Activated B cell treated with CpG ODN at 0.5 μM for 24 hours (primary cell): ENCODE measurements at regions not wholly inside any gene's neighbourhood (a gene's known extent, or its start where the extent isn't known, plus 50 kb on each side); places are given as distances from the start of the nearest gene placed in this dataset.

Experiments used
- ATAC-seq: fragments of 200-7000 bp; cut with Tn5 transposase; one replicate; pipeline ENCODE4 v1.10.0; 2021; ENCODE audit warnings: low read depth, mild to moderate bottlenecking, moderate library complexity
- CTCF ChIA-PET: fragments of 350-600 bp; sonication (Branson Sonifier 250); formaldehyde crosslinking; loops from one replicate; lab custom pipeline; 2021; ENCODE audit warnings: antibody characterized with exemption; lab: Charles Lee
- POLR2A ChIA-PET: fragments of 350-600 bp; sonication (Branson Sonifier 250); formaldehyde crosslinking; loops from one replicate; lab custom pipeline; 2021; ENCODE audit warnings: antibody characterized with exemption; lab: Charles Lee
- DNase-seq: peaks from one replicate; pipeline ENCODE4 v3.0.0; 2022
- H3K27ac Mint-ChIP-seq: one replicate; pipeline ENCODE4 v1.8.0; 2020; ENCODE audit warnings: mixed read lengths
- H3K27me3 Mint-ChIP-seq: one replicate; pipeline ENCODE4 v1.8.0; 2021; ENCODE audit warnings: mixed read lengths
- H3K36me3 Mint-ChIP-seq: one replicate; pipeline ENCODE4 v1.8.0; 2021; ENCODE audit warnings: low read depth, mixed read lengths
- H3K4me1 Mint-ChIP-seq: one replicate; pipeline ENCODE4 v1.8.0; 2021; ENCODE audit warnings: mixed read lengths
- H3K4me3 Mint-ChIP-seq: one replicate; pipeline ENCODE4 v1.8.0; 2020; ENCODE audit warnings: mild to moderate bottlenecking, mixed read lengths
- H3K9me3 Mint-ChIP-seq: one replicate; pipeline ENCODE4 v1.8.0; 2020; ENCODE audit warnings: mixed read lengths
- CTCF ChIP-seq: fragments of 200-600 bp; IDR thresholded peaks from one replicate; pipeline ENCODE4 v1.8.0; 2022; ENCODE audit warnings: antibody characterized with exemption, mild to moderate bottlenecking
- intact Hi-C: fragments of 100-400 bp; cut with micrococcal nuclease; formaldehyde crosslinking; loops from one replicate; pipeline ENCODE4 v1.15.1; 2024

GRCh38 chr14:21978184-21978998, 304.8 kb upstream of the OR4E1 start:
- no peak for TF ChIP-seq CTCF
- H3K27ac Mint-ChIP-seq = no peak overlapping the region
- intact Hi-C loops = loop anchor here (1.0 kb wide), 1 partner anchor 60 kb away; no protein-coding TSS in a partner anchor
- DNase-seq (no peak), ATAC-seq (peak; percentile 45)
- POLR2A ChIA-PET = no interaction called here
- H3K36me3 Mint-ChIP-seq = no peaks in the 10 kb centered on the region
- no peak overlapping the region for H3K4me3 Mint-ChIP-seq
- H3K9me3 Mint-ChIP-seq = no peaks in the 10 kb centered on the region
- CTCF ChIA-PET = interaction anchor here (0.6 to 3.0 kb wide), 13 partner anchors 8 to 117 kb away, joined by 3 to 17 read pairs (median 3); no protein-coding TSS in a partner anchor
- H3K27me3 Mint-ChIP-seq = peaks cover 37% of the 10 kb centered on the region
- no peaks in the 10 kb centered on the region for H3K4me1 Mint-ChIP-seq

- TF ChIP-seq CTCF = no peak
- H3K36me3 Mint-ChIP-seq = no peaks in the 10 kb centered on the region
- ChIA-PET CTCF (no interaction called here), POLR2A (no interaction called here)
- no peaks in the 10 kb centered on the region for H3K4me1 Mint-ChIP-seq
- H3K4me3 Mint-ChIP-seq = no peak overlapping the region
- ATAC-seq = no peak
- H3K27ac Mint-ChIP-seq = no peak overlapping the region
- intact Hi-C loops = no loop called here
- H3K9me3 Mint-ChIP-seq = no peaks in the 10 kb centered on the region
- DNase-seq = no peak
- peaks cover 49% of the 10 kb centered on the region for H3K27me3 Mint-ChIP-seq
Observed at GRCh38 chr14:21974741-21975140, 301.1 kb upstream of the OR4E1 start.

GRCh38 chr14:21965042-21965441, 291.4 kb upstream of the OR4E1 start:
- Mint-ChIP-seq H3K4me1 (no peaks in the 10 kb centered on the region), H3K36me3 (no peaks in the 10 kb centered on the region), H3K27me3 (peaks cover 26% of the 10 kb centered on the region), H3K9me3 (no peaks in the 10 kb centered on the region), H3K27ac (no peak overlapping the region), H3K4me3 (no peak overlapping the region)
- no peak for DNase-seq
- ChIA-PET POLR2A (no interaction called here), CTCF (no interaction called here)
- intact Hi-C loops = no loop called here
- no peak for TF ChIP-seq CTCF
- no peak for ATAC-seq

GRCh38 chr14:21964180-21964579, 290.6 kb upstream of the OR4E1 start:
- no peaks in the 10 kb centered on the region for H3K9me3 Mint-ChIP-seq
- no peaks in the 10 kb centered on the region for H3K36me3 Mint-ChIP-seq
- no peak for TF ChIP-seq CTCF
- intact Hi-C loops = no loop called here
- peaks cover 24% of the 10 kb centered on the region for H3K27me3 Mint-ChIP-seq
- DNase-seq (no peak), ATAC-seq (no peak)
- no peaks in the 10 kb centered on the region for H3K4me1 Mint-ChIP-seq
- H3K27ac Mint-ChIP-seq = no peak overlapping the region
- no peak overlapping the region for H3K4me3 Mint-ChIP-seq
- ChIA-PET POLR2A (no interaction called here), CTCF (no interaction called here)

- H3K4me3 Mint-ChIP-seq = no peak overlapping the region
- ATAC-seq = no peak
- peaks cover 5% of the 10 kb centered on the region for H3K9me3 Mint-ChIP-seq
- ChIA-PET CTCF (interaction anchor here (1.1 to 2.5 kb wide), 2 partner anchors 16 to 17 kb away, joined by 3 to 9 read pairs; no protein-coding TSS in a partner anchor), POLR2A (no interaction called here)
- H3K27ac Mint-ChIP-seq = no peak overlapping the region
- no peaks in the 10 kb centered on the region for H3K4me1 Mint-ChIP-seq
- intact Hi-C loops = no loop called here
- no peaks in the 10 kb centered on the region for H3K36me3 Mint-ChIP-seq
- DNase-seq = no peak
- H3K27me3 Mint-ChIP-seq = peaks cover 7% of the 10 kb centered on the region
- no peak for TF ChIP-seq CTCF
Observed at GRCh38 chr14:21960636-21961035, 287.0 kb upstream of the OR4E1 start.
